ENCODE measurements at regions not wholly inside any gene's neighbourhood (a gene's known extent, or its start where the extent isn't known, plus 50 kb on each side); places are given as distances from the start of the nearest gene placed in this dataset.
"Not testable (repeated sequence)": the region's sequence is repeated elsewhere in the genome, so short reads cannot be mapped to it uniquely, and the experiment has no call there.

DNA sequence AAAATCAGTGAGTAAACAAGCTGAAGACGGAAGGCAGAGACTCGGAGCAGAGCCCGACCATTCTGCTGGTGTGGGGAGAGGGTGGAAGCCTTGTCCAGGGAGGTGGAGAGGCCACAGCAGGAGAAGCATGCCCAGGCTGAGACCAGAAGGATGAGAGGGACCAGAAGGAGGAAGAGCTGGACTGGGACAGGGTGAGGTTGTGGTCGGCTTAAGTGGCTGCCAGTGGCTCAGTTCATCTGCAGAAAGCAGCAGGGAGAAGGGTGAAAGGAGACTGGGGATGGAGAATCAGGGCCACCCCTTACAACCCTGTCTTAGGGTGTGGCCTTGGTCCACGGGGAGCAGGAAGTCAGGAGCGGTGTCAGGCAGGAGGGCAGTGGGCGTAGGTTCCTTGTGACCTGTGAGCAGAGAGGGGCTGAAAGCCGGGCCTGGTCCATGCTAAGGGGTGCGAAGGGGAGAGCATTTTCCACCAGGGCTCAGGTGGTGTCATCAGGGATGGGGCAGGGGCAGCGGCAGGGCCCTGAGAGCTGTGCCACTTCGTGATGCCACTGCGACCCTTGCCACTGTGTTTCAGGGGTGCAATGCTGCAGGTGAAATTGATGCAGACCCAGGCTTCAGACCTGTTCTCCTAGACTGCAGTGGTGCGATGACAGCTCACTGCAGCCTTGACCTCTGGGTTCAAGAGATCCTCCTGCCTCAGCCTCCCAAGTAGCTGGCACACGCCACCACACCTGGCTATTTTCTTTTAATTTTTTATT, 81.1 kb downstream of the TTLL2 start:
- Histone ChIP-seq H3K9me3 (no peaks in the 10 kb centered on the region), H3K27ac (no peak overlapping the region), H3K36me3 (no peaks in the 10 kb centered on the region), H3K4me1 (peaks cover 4% of the 10 kb centered on the region), H3K27me3 (no peaks in the 10 kb centered on the region), H3K9ac (ENCODE audit: low read depth in 2 of 2, low read length in 2 of 2) (no peak overlapping the region), H3K4me3 (no peak overlapping the region)
- TF ChIP-seq, protein P1, sequence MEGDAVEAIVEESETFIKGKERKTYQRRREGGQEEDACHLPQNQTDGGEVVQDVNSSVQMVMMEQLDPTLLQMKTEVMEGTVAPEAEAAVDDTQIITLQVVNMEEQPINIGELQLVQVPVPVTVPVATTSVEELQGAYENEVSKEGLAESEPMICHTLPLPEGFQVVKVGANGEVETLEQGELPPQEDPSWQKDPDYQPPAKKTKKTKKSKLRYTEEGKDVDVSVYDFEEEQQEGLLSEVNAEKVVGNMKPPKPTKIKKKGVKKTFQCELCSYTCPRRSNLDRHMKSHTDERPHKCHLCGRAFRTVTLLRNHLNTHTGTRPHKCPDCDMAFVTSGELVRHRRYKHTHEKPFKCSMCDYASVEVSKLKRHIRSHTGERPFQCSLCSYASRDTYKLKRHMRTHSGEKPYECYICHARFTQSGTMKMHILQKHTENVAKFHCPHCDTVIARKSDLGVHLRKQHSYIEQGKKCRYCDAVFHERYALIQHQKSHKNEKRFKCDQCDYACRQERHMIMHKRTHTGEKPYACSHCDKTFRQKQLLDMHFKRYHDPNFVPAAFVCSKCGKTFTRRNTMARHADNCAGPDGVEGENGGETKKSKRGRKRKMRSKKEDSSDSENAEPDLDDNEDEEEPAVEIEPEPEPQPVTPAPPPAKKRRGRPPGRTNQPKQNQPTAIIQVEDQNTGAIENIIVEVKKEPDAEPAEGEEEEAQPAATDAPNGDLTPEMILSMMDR (IDR thresholded peaks at IDR 0.05) = no peak
- intact Hi-C loops (cut with DNase I) = no loop called here
- DNase-seq = no peak

DNA sequence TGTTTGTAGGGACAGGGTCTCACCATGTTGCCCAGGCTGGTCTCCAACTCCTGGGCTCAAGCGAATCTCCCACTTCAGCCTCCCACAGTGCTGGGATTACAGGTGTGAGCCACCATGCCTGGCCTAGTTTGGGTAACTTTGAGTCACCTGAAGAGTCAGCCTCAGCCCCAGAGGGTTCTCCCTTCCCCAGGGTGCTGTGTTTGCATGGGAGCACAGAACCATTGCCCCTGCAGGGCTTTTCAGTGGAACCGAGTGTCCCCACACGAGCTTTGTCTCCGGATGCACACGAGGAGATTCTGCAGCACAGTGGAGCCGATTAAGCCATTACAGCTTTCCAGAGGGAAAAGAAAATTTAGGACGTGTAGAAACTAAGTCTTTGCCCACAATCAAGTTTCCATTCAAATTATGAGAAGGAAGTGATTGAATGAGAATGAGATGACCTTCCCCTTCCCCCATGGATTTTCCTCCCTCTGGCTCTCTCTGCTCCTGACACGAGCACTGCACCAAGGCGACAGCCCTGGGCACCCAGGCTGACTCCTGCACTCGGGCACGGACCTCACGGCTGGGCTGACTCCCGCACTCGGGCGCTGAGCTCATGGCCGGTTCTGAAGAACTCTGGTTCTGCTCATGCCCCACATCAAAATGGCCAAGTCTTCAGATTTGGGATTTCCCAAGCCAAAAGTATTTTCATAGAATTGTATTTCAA, 81.8 kb downstream of the TTLL2 start:
- H3K36me3 ChIP-seq = not testable (repeated sequence)

DNA sequence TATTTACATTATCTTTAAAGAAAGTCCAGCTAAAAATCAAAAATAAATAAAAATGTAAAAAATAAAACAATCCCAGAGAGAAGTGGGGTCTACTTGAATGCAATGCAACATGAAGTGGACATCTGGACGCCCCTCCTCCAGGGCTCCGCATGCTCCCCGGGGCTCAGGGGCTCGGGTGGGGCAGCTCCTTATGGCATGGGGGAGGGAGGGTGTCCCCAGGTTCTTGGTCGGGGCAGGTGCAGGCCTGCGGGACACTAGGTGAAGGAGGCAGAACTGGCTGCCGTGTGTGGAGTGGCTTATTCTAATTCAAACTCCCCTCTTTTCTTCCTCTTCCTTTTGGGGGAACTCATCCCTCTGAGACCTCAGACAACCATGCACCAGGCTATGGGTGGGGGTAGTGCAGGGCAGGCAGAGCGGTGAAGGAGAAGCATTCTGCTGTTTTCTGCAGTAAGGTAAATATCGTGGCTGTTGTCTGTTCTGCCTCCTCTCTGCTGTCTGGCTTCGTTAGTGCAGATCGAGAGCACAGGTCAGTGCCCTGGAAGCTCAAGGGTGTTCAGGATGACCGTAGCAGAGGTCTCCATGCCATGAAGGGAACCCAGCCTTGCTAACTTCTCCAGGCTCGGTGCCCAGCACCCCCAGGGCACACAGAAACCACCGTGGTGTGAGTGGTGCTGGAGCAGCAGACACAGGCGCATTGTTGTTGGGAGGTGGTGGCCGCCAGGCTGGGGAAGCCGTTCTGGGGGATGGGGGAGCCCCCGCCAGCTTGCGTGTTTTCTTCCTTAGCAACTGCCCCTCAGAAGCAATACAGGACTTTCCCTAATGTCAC, 82.6 kb downstream of the TTLL2 start:
- Histone ChIP-seq H3K27ac (no peak overlapping the region), H3K36me3 (no peaks in the 10 kb centered on the region), H3K4me1 (no peaks in the 10 kb centered on the region), H3K9me3 (no peaks in the 10 kb centered on the region), H3K27me3 (no peaks in the 10 kb centered on the region), H3K9ac (ENCODE audit: low read depth in 2 of 2, low read length in 2 of 2) (no peak overlapping the region), H3K4me3 (no peak overlapping the region)
- DNase-seq = no peak
- TF ChIP-seq, protein P1 (IDR thresholded peaks at IDR 0.05) = no peak
- intact Hi-C loops (cut with DNase I) = no loop called here

More for the DNA sequence above, 81.8 kb downstream of the TTLL2 start:
- H3K9me3 ChIP-seq; DNase-seq; H3K27me3 ChIP-seq; H3K27ac ChIP-seq; H3K9ac ChIP-seq (ENCODE audit: low read depth in 2 of 2, low read length in 2 of 2); H3K4me1 ChIP-seq; intact Hi-C loops (cut with DNase I); H3K4me3 ChIP-seq: not testable (repeated sequence)

DNA sequence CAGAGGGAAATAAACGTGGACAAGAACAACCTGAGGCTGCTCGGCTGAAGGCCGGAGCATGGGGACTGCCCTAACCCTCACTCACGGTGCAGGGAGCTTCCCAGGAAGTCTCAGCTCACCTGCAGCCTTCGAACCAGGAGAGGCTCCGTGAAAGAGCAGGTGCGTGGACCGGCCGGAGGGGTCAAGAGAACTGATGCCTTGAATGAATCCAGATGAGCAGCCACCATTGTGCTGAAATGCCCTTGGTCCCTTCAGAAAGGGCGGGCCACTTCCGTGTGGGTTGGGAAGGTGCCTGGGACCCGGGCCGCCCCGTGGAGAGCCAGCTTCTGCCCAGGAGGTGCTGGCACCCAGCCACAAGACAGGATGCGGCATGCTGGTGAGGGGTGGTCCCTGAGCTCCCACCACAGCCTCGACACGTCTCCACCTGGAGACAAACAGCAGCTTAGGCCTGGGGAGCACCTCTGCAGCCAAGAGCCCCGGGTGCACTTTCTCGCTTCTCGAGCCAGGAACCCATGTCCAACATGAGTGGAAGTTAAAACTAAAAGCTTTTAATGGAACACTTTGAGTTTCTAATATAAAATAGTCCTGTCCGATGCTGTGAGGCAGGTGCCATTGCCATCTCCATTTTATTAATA, 83.5 kb downstream of the TTLL2 start:
- Histone ChIP-seq H3K36me3 (no peaks in the 10 kb centered on the region), H3K9ac (ENCODE audit: low read depth in 2 of 2, low read length in 2 of 2) (no peak overlapping the region), H3K27ac (no peak overlapping the region), H3K27me3 (no peaks in the 10 kb centered on the region), H3K4me3 (no peak overlapping the region), H3K9me3 (no peaks in the 10 kb centered on the region), H3K4me1 (no peaks in the 10 kb centered on the region)
- intact Hi-C loops (cut with DNase I) = no loop called here
- no peak for DNase-seq
- TF ChIP-seq, protein P1 (IDR thresholded peaks at IDR 0.05) = no peak

DNA sequence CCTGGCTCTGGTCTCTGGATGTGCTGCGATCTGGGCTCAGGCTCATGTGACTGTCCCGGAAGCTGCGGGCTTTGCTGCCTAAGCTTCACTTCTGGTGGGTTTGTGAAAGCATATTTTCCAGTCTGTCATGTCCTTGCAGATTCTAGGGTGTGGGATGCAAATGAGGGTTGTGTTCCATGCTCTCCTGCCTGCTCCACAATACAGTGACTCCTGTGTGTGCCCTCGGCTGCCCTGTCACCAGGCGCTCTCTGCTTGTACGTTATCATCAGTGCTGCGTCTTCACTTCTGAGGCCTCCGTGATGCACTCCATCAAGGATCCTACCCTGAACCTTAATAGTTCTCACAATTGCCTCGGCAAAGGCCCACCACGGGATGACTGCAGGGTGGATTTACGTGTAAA, 84.2 kb downstream of the TTLL2 start:
- H3K4me1 ChIP-seq = no peaks in the 10 kb centered on the region
- no peak overlapping the region for H3K27ac ChIP-seq
- no peaks in the 10 kb centered on the region for H3K9me3 ChIP-seq
- H3K9ac ChIP-seq (ENCODE audit: low read depth in 2 of 2, low read length in 2 of 2) = no peak overlapping the region
- no peak overlapping the region for H3K4me3 ChIP-seq
- no peaks in the 10 kb centered on the region for H3K36me3 ChIP-seq
- intact Hi-C loops (cut with DNase I) = no loop called here
- DNase-seq = no peak
- TF ChIP-seq, protein P1 (IDR thresholded peaks at IDR 0.05) = no peak
- H3K27me3 ChIP-seq = no peaks in the 10 kb centered on the region

All from colonic mucosa (tissue), 4 donors.